GM12878 (cell line): ENCODE measurements at regions not wholly inside any gene's neighbourhood (a gene's known extent, or its start where the extent isn't known, plus 50 kb on each side); places are given as distances from the start of the nearest gene placed in this dataset.

Experiments
- CREB1 ChIP-seq: IDR thresholded peaks from 2 replicates; pipeline ENCODE4 v1.6.1; 2012; ENCODE audit warnings: low read depth, mild to moderate bottlenecking, inconsistent platforms
- EGR1 ChIP-seq, 2 experiments: IDR thresholded peaks; 1 replicate in 1 of 2; 2 replicates in 1 of 2; pipeline ENCODE4 v1.6.1; 2011 to 2012; ENCODE audit warnings: low read depth in 2 of 2, low read length in 2 of 2, borderline replicate concordance in 1 of 2, mild to moderate bottlenecking in 1 of 2, moderate library complexity in 1 of 2
- MTA2 ChIP-seq: fragments of 450-650 bp; IDR thresholded peaks from 2 replicates; pipeline ENCODE4 v1.6.1; 2016; ENCODE audit warnings: low read depth, mild to moderate bottlenecking, moderate library complexity
- SUZ12 ChIP-seq: fragments of 200-600 bp; sonication (generic); IDR thresholded peaks from one replicate; pipeline ENCODE4 v1.6.1; 2018; ENCODE audit warnings: antibody characterized with exemption, mild to moderate bottlenecking; ENCODE audit not compliant: unreplicated experiment
- ZNF274 ChIP-seq: IDR thresholded peaks from one replicate; pipeline ENCODE4 v1.8.0; 2011; ENCODE audit not compliant: insufficient read length, insufficient read depth
- TF ChIP-seq, protein P1 (sequence below): fragments of 450-650 bp; formaldehyde crosslinking; IDR thresholded peaks from 2 replicates; pipeline ENCODE4 v1.4.0; 2020; ENCODE audit warnings: mild to moderate bottlenecking, moderate library complexity
- TF ChIP-seq, protein P2 (sequence below): fragments of 450-650 bp; IDR thresholded peaks from 2 replicates; pipeline ENCODE4 v1.6.1; 2018; ENCODE audit warnings: borderline replicate concordance, mild to moderate bottlenecking; ENCODE audit not compliant: partially characterized antibody

- TF ChIP-seq MTA2 (no peak), SUZ12 (no peak), CREB1 (no peak), ZNF274 (no peak), EGR1 (IDR thresholded peaks at IDR 0.05; ENCODE audit: borderline replicate concordance in 1 of 2, low read depth in 2 of 2, low read length in 2 of 2) (no peak)
- TF ChIP-seq, protein P1, sequence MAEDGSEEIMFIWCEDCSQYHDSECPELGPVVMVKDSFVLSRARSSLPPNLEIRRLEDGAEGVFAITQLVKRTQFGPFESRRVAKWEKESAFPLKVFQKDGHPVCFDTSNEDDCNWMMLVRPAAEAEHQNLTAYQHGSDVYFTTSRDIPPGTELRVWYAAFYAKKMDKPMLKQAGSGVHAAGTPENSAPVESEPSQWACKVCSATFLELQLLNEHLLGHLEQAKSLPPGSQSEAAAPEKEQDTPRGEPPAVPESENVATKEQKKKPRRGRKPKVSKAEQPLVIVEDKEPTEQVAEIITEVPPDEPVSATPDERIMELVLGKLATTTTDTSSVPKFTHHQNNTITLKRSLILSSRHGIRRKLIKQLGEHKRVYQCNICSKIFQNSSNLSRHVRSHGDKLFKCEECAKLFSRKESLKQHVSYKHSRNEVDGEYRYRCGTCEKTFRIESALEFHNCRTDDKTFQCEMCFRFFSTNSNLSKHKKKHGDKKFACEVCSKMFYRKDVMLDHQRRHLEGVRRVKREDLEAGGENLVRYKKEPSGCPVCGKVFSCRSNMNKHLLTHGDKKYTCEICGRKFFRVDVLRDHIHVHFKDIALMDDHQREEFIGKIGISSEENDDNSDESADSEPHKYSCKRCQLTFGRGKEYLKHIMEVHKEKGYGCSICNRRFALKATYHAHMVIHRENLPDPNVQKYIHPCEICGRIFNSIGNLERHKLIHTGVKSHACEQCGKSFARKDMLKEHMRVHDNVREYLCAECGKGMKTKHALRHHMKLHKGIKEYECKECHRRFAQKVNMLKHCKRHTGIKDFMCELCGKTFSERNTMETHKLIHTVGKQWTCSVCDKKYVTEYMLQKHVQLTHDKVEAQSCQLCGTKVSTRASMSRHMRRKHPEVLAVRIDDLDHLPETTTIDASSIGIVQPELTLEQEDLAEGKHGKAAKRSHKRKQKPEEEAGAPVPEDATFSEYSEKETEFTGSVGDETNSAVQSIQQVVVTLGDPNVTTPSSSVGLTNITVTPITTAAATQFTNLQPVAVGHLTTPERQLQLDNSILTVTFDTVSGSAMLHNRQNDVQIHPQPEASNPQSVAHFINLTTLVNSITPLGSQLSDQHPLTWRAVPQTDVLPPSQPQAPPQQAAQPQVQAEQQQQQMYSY = no peak
- TF ChIP-seq, protein P2, sequence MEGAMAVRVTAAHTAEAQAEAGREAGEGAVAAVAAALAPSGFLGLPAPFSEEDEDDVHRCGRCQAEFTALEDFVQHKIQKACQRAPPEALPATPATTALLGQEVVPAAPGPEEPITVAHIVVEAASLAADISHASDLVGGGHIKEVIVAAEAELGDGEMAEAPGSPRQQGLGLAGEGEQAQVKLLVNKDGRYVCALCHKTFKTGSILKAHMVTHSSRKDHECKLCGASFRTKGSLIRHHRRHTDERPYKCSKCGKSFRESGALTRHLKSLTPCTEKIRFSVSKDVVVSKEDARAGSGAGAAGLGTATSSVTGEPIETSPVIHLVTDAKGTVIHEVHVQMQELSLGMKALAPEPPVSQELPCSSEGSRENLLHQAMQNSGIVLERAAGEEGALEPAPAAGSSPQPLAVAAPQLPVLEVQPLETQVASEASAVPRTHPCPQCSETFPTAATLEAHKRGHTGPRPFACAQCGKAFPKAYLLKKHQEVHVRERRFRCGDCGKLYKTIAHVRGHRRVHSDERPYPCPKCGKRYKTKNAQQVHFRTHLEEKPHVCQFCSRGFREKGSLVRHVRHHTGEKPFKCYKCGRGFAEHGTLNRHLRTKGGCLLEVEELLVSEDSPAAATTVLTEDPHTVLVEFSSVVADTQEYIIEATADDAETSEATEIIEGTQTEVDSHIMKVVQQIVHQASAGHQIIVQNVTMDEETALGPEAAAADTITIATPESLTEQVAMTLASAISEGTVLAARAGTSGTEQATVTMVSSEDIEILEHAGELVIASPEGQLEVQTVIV = no peak
Measured at GRCh38 chr2:180698668-180699067, 281.7 kb upstream of the UBE2E3 start (continued).
